GM21390 (cell line): ENCODE measurements at regions not wholly inside any gene's neighbourhood (a gene's known extent, or its start where the extent isn't known, plus 50 kb on each side); places are given as distances from the start of the nearest gene placed in this dataset.
"Not testable (repeated sequence)": the region's sequence is repeated elsewhere in the genome, so short reads cannot be mapped to it uniquely, and the experiment has no call there.

Experiments
- ATAC-seq: cut with Tn5 transposase; IDR thresholded peaks from one replicate; pipeline ENCODE4 v1.9.1; 2021; ENCODE audit not compliant: unreplicated experiment

GRCh38 chr1:121003230-121003629, 113.7 kb downstream of the PPIAL4A start:
- ATAC-seq: not testable (repeated sequence)

GRCh38 chr1:121006826-121007225, 117.3 kb downstream of the PPIAL4A start:
- ATAC-seq: not testable (repeated sequence)

DNA sequence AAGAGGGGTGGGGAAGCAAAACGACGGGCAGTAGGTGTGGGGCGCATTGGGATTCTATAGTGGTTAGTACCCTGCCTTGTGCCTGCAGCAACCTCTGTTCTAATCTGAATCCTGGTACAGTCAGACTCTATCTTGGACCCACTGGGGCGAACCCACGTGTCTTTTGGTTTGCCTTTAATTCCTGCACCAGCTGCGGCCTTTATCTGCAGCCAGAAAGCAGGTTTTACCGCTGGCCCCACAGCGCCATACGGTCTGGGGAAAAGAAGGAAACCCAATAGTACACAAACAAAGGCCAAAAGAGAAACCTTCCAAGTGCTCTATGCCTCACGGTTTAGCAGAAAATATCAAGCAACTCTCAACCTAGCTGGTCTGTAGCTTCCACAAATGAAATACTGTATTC, 118.2 kb downstream of the PPIAL4A start:
- not testable (repeated sequence) for ATAC-seq

DNA sequence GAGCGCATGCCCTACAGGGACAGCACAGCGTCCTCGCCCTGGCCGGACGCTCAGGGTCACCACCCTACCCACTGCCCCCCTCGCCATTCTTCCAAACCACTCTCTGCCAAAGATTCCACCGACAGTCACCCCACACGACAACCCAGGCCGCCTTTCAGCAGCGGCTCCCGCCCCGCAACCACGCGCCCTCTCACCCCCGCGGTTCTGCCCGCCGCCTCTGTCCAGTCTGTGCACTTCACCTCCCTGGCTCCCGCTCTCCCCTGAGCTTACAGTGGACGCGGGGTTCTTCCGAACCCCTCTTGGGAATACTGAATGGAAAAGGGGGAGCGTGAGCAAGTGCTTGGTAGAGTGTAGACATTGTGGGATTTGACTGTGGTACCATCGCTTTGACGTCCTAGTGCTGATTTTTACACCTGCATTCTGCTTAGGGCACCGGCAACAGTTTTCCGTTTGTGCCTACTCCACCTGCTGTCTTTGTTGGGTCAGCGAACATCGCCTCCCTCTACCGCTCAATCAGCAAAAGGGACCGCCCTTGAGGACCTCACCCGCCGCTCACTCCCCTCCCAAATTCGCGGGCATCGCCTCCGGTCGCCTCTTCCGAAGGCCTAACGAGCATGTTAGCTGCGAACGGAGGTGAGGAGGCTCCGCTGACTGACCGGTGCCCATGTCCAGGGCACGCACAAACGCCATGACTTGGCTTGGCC, 119.1 kb downstream of the PPIAL4A start:
- not testable (repeated sequence) for ATAC-seq

DNA sequence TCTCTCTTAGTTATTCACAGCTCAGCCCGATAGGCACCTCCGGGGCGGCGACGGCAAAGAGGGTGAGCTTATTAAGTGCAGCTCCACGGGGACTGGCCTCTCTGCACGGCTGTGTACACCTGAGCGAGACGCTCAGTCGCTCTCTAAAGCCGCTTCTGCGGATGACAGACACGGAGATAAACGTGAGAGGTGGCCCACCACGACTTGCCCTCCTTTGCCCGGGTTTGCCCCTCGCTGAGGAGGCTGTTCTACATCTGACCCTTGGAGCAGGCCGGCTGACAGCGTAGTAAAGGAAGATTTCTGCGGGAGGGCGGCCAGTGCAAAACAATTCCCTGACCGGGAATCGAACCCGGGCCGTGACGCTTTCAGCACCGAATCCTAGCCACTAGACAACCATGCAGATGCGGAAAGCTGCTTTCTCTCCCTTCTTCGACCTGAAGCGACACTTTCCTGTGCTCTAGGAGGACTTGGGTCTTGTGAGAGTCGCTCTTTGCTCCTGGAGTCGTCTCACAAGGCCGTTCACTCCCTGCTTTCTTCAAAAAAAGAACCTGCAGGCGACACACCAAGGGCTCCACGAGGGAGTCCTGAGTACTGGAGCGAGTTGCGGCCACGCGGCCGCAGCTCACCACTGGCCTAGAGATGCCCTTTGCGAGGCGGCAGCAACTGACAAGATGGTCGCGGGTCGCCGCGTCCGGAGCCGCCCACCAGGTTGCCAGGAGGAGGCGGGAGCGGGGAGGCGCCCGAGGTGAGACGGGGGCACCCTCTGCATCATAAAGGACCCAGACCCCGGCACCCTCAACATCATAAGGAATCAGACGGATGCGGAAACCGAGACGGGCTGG, 119.9 kb downstream of the PPIAL4A start:
- not testable (repeated sequence) for ATAC-seq

GRCh38 chr1:121010141-121010540, 120.6 kb downstream of the PPIAL4A start:
- not testable (repeated sequence) for ATAC-seq

GRCh38 chr1:121013181-121013580, 123.6 kb downstream of the PPIAL4A start:
- not testable (repeated sequence) for ATAC-seq

DNA sequence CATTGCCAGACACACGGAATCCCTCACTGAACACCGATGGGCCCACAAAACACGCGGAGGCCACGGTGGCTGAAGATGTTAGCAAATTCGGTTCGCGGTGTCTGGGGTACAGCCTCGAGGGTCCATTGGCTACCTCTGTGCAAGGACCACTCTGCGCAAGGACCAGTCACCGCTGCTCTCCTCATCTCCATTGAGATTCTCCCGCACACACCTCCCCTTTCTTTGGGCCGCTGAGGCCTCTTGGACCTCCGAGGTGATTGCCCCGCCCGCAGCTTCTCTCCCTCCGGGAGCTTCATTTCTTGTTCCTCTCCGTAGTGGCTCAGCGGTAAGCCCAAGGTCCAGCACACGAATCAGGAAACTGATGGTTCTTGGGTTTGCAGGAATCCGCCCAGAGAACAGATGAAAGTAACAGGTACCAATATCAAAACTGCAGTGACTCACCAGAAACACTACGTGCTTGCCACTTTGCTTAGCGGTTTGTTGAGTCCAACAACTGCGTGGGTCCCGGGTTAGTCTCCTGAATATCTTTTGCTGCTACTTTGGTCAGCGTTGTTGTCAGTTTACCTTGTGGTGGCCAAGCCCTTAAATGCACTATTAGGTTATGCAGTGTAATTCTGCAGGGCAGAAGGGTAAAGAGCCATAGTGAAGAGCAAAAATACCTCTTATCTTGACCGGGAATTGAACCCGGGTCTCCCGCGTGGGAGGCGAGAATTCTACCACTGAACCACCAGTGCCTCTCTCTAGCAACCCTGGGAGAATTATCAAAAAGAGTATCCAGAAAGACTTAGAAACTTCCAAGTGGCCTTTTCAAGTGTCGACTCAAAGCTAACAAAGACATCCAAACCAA, 126.8 kb downstream of the PPIAL4A start:
- not testable (repeated sequence) for ATAC-seq

DNA sequence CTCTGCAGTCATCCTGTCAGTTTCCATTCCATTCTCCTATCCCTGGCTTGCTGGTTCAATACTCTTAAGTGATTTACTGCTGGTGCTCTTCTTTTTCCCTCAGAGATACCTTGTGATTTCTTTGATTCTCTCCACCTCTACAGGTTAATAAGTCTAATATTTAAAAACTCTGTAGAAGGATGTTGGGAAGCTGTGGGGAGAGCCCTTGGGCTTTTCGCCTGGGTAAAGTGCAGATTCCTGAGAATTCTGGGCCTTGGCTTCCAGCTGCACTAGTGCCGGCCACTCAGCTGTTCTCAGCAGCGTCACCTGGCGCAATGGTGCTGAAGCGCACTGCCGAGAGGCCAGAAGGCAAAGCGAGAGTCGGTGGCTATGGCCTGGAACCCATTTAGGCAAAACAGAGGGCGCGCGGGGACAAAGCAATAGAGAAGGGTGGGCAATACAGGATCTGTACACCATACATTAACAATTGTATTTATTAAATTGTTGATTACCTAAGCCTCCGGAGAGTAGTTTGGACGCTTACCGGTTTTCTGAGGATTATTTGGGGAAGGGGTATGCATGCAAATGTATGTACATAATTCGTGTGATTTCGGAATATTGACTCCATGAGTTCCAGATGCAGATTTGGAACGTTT, 130.3 kb downstream of the PPIAL4A start:
- not testable (repeated sequence) for ATAC-seq

- ATAC-seq: not testable (repeated sequence)
Observed at GRCh38 chr1:121020350-121021236, 131.0 kb downstream of the PPIAL4A start.

DNA sequence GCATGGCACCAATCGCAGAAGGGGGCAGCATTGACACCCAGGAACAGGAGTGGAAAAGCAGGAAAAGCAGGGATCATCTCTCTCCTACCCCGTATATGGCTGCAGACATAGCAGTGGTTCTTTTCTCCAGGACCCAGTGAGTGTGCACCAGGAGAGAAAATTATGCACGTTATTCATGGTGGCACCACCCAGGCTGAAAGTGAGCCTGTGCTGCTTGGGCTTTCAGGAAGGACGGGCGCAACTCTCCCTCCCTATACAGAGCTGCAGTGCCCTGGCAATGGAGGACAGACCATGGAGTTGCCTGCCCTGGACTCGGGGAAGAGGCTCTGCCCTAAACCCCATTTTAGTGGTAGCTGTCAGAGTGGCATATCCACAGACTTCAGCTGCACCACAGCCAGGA, 132.1 kb downstream of the PPIAL4A start:
- not testable (repeated sequence) for ATAC-seq

- ATAC-seq: not testable (repeated sequence)
Observed at GRCh38 chr1:121032878-121033494, 143.4 kb downstream of the PPIAL4A start.

- ATAC-seq: not testable (repeated sequence)
Observed at GRCh38 chr1:121036792-121037191, 147.2 kb downstream of the PPIAL4A start.

- not testable (repeated sequence) for ATAC-seq
Observed at GRCh38 chr1:121040974-121041373, 143.2 kb downstream of the FAM72B start.

DNA sequence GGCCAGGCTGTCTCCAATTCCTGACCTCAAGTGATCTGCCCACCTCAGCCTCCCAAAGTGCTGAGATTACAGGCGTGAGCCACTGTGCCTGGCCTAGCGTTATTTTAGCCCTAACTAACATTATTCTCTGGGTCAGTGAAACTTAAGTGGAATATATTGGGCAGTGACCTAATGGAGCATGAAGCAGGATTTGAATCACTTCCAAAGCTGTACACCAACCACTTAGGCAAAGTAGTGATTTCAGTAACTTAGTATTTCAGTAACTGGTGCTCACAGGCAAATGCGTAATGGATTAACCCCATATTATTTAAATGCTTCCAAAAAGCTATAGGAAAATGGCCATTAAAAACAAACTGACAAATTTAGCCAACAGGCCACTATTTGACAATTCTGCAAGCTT, 142.6 kb downstream of the FAM72B start:
- ATAC-seq: not testable (repeated sequence)

GRCh38 chr1:121042882-121043281, 141.3 kb downstream of the FAM72B start:
- ATAC-seq: not testable (repeated sequence)

GRCh38 chr1:121048293-121048752, 135.8 kb downstream of the FAM72B start:
- not testable (repeated sequence) for ATAC-seq

- not testable (repeated sequence) for ATAC-seq
Observed at GRCh38 chr1:121048769-121049443, 135.2 kb downstream of the FAM72B start.
